ENCODE measurements at regions not wholly inside any gene's neighbourhood (a gene's known extent, or its start where the extent isn't known, plus 50 kb on each side); places are given as distances from the start of the nearest gene placed in this dataset.

DNA sequence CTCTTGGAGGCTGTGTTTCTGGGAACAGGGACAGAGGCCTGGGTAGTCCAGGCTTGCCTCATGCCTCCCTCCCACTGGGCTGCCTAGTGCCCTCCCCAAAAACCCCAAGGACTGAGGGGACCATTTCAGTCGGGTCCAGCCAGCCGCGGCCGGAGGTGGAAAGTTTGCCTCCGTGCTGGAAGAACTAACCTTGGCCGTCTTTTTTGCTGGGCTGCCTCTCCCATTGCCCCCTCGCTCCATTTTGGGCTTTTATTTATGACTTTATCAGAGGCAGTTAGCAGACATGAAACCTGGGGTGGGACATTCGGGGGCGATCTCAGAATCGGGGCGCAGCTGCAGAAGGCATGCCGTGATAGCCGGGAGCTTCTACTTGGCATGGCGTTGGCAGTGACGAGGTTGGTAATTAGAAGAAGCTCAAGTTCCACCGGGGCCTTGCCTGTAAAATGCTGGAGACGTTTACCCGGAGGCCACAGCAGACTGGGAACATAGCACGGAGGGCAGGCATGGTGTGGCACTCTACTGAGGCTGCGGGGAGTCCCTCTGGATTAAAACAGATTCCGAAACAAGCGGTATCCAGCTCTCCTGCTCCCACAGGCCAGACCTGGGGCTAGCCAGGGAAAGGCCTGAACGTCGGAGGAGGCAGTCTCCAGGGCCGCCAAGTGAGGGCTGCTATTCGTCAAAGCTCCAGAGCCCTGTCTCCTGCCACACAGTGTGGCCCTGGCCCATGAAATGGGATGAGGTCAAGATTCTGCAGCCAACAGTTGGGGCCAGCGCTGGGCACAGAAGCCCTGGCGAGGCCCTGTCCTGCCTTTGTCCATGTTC, 76.4 kb upstream of the PPARA start:
- H3K27me3 ChIP-seq (ENCODE audit: insufficient read depth in 3 of 3, low read length in 2 of 3) = no peaks in the 10 kb centered on the region
- TF ChIP-seq, protein P1, sequence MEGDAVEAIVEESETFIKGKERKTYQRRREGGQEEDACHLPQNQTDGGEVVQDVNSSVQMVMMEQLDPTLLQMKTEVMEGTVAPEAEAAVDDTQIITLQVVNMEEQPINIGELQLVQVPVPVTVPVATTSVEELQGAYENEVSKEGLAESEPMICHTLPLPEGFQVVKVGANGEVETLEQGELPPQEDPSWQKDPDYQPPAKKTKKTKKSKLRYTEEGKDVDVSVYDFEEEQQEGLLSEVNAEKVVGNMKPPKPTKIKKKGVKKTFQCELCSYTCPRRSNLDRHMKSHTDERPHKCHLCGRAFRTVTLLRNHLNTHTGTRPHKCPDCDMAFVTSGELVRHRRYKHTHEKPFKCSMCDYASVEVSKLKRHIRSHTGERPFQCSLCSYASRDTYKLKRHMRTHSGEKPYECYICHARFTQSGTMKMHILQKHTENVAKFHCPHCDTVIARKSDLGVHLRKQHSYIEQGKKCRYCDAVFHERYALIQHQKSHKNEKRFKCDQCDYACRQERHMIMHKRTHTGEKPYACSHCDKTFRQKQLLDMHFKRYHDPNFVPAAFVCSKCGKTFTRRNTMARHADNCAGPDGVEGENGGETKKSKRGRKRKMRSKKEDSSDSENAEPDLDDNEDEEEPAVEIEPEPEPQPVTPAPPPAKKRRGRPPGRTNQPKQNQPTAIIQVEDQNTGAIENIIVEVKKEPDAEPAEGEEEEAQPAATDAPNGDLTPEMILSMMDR (IDR thresholded peaks at IDR 0.05) = no peak
- H3K4me1 ChIP-seq = peaks cover 44% of the 10 kb centered on the region
- 3 to 8% (median 8%) methylated on average over 28 of the region's 28 CpGs for WGBS, 3 donors
- no peaks in the 10 kb centered on the region for H3K9me3 ChIP-seq
- peaks cover 0 to 2% of the 10 kb centered on the region in 2 donors for H3K36me3 ChIP-seq (ENCODE audit: insufficient read depth in 1 of 2, low read depth in 1 of 2)
- peak overlapping the region; percentile 98 for H3K27ac ChIP-seq
- DNase-seq (peak; percentile 61 to 84), ATAC-seq (peak; percentile 11 to 39 (median 30))
- H3K4me3 ChIP-seq = peak overlapping the region; percentile 95
- intact Hi-C loops (cut with DNase I) = loop anchor here (5.0 kb wide), 2 partner anchors 37 to 67 kb away; no protein-coding TSS in a partner anchor

DNA sequence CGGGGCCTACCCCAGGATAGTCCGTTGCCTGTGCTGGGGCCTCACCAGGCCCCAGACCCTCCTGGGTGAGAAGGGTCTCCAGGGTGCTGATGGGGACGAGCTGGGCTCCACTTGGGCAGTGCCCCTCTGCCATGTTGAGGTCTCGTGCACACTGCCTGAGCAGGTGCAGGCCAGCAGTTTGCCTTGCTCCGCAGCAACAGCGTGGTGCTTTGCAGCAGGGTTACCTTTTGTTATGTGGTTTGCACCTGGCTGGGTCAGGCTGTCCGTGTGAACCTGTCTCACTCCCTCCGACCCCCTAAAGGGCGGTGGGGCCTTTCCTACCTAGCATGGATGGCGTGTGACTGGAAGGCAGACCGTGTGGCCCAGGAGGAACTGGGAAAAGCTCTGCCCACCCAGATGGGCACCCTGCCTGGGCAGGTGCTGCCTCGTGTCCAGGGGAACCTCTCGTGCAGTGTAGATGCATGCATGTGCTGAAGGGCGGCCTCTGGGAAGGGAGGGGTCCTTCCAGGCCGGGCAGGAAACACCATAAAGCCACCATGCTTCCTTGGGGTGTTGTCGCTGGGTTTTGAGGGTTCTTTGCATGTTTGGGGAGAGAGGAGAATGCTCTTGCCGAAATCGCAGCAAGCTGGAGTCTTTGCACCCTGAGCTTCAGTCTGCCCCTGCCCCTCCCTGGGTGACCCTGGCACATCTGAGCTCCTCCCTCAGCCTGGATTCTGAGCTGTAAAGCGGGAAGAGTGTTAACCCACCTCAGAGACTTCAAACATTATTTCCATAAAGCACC, 75.4 kb upstream of the PPARA start:
- Histone ChIP-seq H3K4me3 (peak overlapping the region; percentile 95), H3K27me3 (ENCODE audit: insufficient read depth in 3 of 3, low read length in 2 of 3) (no peaks in the 10 kb centered on the region), H3K36me3 (ENCODE audit: insufficient read depth in 1 of 2, low read depth in 1 of 2) (peaks cover 0 to 2% of the 10 kb centered on the region in 2 donors), H3K4me1 (peaks cover 55% of the 10 kb centered on the region), H3K9me3 (no peaks in the 10 kb centered on the region), H3K27ac (peak overlapping the region; percentile 98)
- peak; percentile 24 to 54 for DNase-seq
- intact Hi-C loops (cut with DNase I) = loop anchor here (5.0 kb wide), 2 partner anchors 38 to 68 kb away; no protein-coding TSS in a partner anchor
- whole genome bisulfite sequencing, 3 donors = 9 to 16% (median 9%) methylated on average over 19 of the region's 19 CpGs
- ATAC-seq = no peak
- TF ChIP-seq, protein P1 (IDR thresholded peaks at IDR 0.05) = no peak

DNA sequence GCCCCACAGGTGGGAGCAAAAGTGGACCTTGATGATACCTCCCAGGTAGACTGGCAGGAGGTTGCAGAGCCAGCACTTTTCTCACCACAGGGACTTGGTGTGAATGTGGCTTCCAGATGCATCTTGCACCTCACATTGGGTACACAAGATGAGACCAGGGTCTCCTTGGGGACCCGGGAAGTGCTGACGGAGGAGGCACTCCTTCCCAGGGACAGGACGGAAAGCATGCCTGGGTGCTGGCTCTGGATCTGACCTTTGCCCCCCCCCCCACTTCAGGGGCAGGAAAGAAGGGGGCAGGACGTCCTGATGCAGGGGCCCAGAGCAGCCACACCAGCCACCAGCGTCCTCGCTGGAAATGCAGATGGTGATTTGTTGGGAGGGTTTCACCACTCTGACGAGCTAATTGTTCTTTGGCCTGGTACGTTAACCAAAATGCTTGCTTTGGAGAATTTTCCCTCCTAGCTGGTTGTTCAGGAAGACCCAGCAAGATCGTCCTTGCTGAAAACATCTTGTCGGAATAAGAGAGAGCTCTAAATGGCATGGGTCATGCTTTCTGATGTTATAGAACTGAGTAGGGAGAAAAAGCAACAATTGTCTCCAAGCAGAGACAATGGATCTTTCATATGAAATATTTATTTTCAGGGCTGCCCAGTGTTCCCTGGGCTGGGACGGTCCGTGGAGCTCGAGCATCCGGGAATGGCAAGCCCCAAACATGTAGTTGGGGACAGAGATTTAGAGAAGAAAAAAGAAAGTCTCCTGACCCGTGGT, 74.4 kb upstream of the PPARA start:
- intact Hi-C loops (cut with DNase I) = no loop called here
- peak overlapping the region; percentile 95 for H3K4me3 ChIP-seq

More for the DNA sequence above, 74.4 kb upstream of the PPARA start:
- TF ChIP-seq, protein P1 (IDR thresholded peaks at IDR 0.05) = no peak
- Histone ChIP-seq H3K27me3 (ENCODE audit: insufficient read depth in 3 of 3, low read length in 2 of 3) (no peaks in the 10 kb centered on the region), H3K27ac (peak overlapping the region; percentile 98), H3K36me3 (ENCODE audit: insufficient read depth in 1 of 2, low read depth in 1 of 2) (peaks cover 0 to 2% of the 10 kb centered on the region in 2 donors), H3K9me3 (no peaks in the 10 kb centered on the region), H3K4me1 (peaks cover 55% of the 10 kb centered on the region)
- ATAC-seq (no peak), DNase-seq (peak; percentile 18 to 56)
- WGBS, 3 donors = 13 to 30% (median 14%) methylated on average over 15 of the region's 15 CpGs

Measured in psoas muscle (tissue), 7 donors.